ENCODE measurements at regions not wholly inside any gene's neighbourhood (a gene's known extent, or its start where the extent isn't known, plus 50 kb on each side); places are given as distances from the start of the nearest gene placed in this dataset.

DNA sequence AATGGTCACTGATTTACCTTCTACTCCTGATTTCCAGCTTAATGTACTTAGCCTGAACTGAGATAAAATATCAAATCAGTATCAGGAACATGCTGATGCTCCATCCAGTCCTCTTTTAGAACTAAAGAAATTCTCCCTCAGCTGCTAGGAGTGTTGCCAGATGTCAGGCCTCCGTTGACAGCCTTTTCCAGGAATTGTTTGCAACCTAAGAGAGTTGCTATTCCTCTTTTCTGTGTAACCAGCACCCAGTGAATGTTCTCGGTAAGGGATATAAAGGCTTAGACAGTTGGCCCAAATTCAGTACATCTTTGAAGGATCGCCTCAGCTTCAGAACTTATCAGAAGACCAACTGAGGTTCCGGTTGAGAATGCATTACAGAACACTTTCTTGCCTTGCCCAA lies 559.0 kb downstream of the PCDH17 start:
- Histone ChIP-seq H3K27me3 (replicated peaks in 2 of 5; ENCODE audit: control insufficient read depth in 4 of 5, insufficient read depth in 5 of 5, low read length in 4 of 5) (peaks cover 0 to 11% (median 0%) of the 10 kb centered on the region in 5 experiments), H3K4me1 (ENCODE audit: control extremely low read depth in 1 of 4, control insufficient read depth in 4 of 4, insufficient read depth in 4 of 4, low read length in 3 of 4) (peaks cover 0 to 6% (median 0%) of the 10 kb centered on the region in 4 experiments), H3K9me3 (ENCODE audit: control extremely low read depth in 1 of 5, control insufficient read depth in 4 of 5, insufficient read depth in 2 of 5, low read depth in 1 of 5, low read length in 4 of 5) (no peaks in the 10 kb centered on the region), H3K36me3 (ENCODE audit: control insufficient read depth in 4 of 4, insufficient read depth in 4 of 4, low read length in 3 of 4) (no peaks in the 10 kb centered on the region), H3K27ac (ENCODE audit: insufficient read depth in 1 of 2, low read depth in 1 of 2, low read length in 2 of 2, poor library complexity in 1 of 2, severe bottlenecking in 2 of 2) (no peak overlapping the region), H3K4me3 (ENCODE audit: control insufficient read depth in 1 of 7, extremely low read depth in 1 of 7, insufficient read depth in 4 of 7, low read depth in 2 of 7, low read length in 6 of 7) (no peak overlapping the region)
- DNase-seq, result no peak
- 10% methylated on average over 4 of the region's 4 CpGs for WGBS (ENCODE audit: insufficient coverage)
- ChIA-PET CTCF (no interaction called here), POLR2A (no interaction called here)

DNA sequence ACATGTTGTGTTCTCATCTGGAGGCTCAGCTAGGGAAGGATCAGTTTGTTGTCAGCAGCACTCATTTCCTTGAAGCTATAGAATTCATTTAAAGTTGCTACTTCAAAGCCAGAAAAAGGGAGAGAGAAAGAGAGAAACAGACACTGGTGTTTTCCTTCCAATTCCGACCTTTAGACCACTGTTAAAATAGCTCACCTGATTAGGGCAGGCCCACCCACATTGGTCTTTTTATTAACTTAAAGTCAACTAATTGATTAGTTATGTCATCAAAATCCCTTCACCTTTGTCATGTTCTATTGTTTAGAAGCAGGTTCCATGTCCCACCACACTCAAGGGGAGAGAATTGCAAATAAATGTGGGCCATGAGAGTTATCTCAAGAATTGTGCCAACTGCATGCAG lies 560.2 kb downstream of the PCDH17 start:
- H3K27me3 ChIP-seq (replicated peaks in 2 of 5; ENCODE audit: control insufficient read depth in 4 of 5, insufficient read depth in 5 of 5, low read length in 4 of 5), result peaks cover 0 to 11% (median 0%) of the 10 kb centered on the region in 5 experiments
- CTCF ChIA-PET, result no interaction called here
- H3K36me3 ChIP-seq (ENCODE audit: control insufficient read depth in 4 of 4, insufficient read depth in 4 of 4, low read length in 3 of 4), result no peaks in the 10 kb centered on the region
- H3K9me3 ChIP-seq (ENCODE audit: control extremely low read depth in 1 of 5, control insufficient read depth in 4 of 5, insufficient read depth in 2 of 5, low read depth in 1 of 5, low read length in 4 of 5), result no peaks in the 10 kb centered on the region
- peaks cover 0 to 6% (median 0%) of the 10 kb centered on the region in 4 experiments for H3K4me1 ChIP-seq (ENCODE audit: control extremely low read depth in 1 of 4, control insufficient read depth in 4 of 4, insufficient read depth in 4 of 4, low read length in 3 of 4)
- H3K27ac ChIP-seq (ENCODE audit: insufficient read depth in 1 of 2, low read depth in 1 of 2, low read length in 2 of 2, poor library complexity in 1 of 2, severe bottlenecking in 2 of 2), result no peak overlapping the region
- POLR2A ChIA-PET, result no interaction called here
- H3K4me3 ChIP-seq (ENCODE audit: control insufficient read depth in 1 of 7, extremely low read depth in 1 of 7, insufficient read depth in 4 of 7, low read depth in 2 of 7, low read length in 6 of 7), result no peak overlapping the region
- no peak for DNase-seq
- WGBS (ENCODE audit: insufficient coverage), result no CpG with 5 or more reads among the region's 1 CpG

DNA sequence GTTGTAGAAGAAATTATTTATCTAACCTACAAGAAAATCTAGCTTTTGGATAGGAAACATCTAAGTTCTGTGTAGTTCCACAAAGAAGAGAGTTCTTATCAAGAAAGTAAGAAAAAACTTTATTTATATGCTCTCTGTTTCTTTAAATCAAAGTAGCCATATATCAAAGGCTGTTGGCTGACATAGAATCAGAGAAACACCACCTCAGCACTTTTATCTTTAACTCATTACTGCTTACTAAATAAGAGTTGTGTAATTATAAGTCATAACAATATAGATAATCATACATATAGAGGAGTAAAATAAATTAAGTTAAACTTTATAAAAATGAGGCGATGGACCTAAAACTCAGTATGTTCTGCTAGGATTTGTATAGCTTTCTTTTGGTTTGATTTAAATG lies 570.6 kb downstream of the PCDH17 start:
- Histone ChIP-seq H3K27me3 (replicated peaks in 2 of 5; ENCODE audit: control insufficient read depth in 4 of 5, insufficient read depth in 5 of 5, low read length in 4 of 5) (peaks cover 0 to 2% (median 0%) of the 10 kb centered on the region in 5 experiments), H3K36me3 (ENCODE audit: control insufficient read depth in 4 of 4, insufficient read depth in 4 of 4, low read length in 3 of 4) (no peaks in the 10 kb centered on the region), H3K4me3 (ENCODE audit: control insufficient read depth in 1 of 7, extremely low read depth in 1 of 7, insufficient read depth in 4 of 7, low read depth in 2 of 7, low read length in 6 of 7) (no peak overlapping the region), H3K4me1 (ENCODE audit: control extremely low read depth in 1 of 4, control insufficient read depth in 4 of 4, insufficient read depth in 4 of 4, low read length in 3 of 4) (no peaks in the 10 kb centered on the region), H3K9me3 (ENCODE audit: control extremely low read depth in 1 of 5, control insufficient read depth in 4 of 5, insufficient read depth in 2 of 5, low read depth in 1 of 5, low read length in 4 of 5) (no peaks in the 10 kb centered on the region), H3K27ac (ENCODE audit: insufficient read depth in 1 of 2, low read depth in 1 of 2, low read length in 2 of 2, poor library complexity in 1 of 2, severe bottlenecking in 2 of 2) (no peak overlapping the region)
- POLR2A ChIA-PET, result no interaction called here
- CTCF ChIA-PET, result no interaction called here
- no CpG with 5 or more reads among the region's 1 CpG for WGBS (ENCODE audit: insufficient coverage)
- no peak for DNase-seq

DNA sequence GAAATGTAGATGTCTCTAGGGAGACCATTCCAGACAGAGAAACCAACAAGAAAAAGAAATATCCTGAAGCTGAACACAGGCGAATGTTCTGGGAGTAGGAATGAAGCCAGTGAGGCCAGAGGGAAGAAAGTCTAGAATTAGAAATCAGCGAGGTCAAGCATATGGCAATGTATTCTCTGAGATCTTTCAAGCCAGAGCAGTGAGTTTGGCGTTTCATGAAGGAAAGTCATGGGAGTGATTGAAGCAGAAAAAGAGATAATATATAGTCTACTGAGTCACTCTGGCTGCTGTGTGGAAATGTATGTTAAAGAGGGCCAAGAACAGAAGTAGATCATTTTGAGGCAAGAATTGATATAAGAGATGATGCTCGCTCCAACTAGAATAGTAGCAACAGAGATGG lies 576.0 kb downstream of the PCDH17 start:
- 96% methylated on average over 4 of the region's 4 CpGs for WGBS (ENCODE audit: insufficient coverage)
- POLR2A ChIA-PET, result no interaction called here
- CTCF ChIA-PET, result no interaction called here
- H3K27ac ChIP-seq (ENCODE audit: insufficient read depth in 1 of 2, low read depth in 1 of 2, low read length in 2 of 2, poor library complexity in 1 of 2, severe bottlenecking in 2 of 2), result no peak overlapping the region
- H3K4me3 ChIP-seq (ENCODE audit: control insufficient read depth in 1 of 7, extremely low read depth in 1 of 7, insufficient read depth in 4 of 7, low read depth in 2 of 7, low read length in 6 of 7), result no peak overlapping the region
- H3K36me3 ChIP-seq (ENCODE audit: control insufficient read depth in 4 of 4, insufficient read depth in 4 of 4, low read length in 3 of 4), result no peaks in the 10 kb centered on the region
- no peak for DNase-seq
- H3K27me3 ChIP-seq (replicated peaks in 2 of 5; ENCODE audit: control insufficient read depth in 4 of 5, insufficient read depth in 5 of 5, low read length in 4 of 5), result no peaks in the 10 kb centered on the region
- H3K9me3 ChIP-seq (ENCODE audit: control extremely low read depth in 1 of 5, control insufficient read depth in 4 of 5, insufficient read depth in 2 of 5, low read depth in 1 of 5, low read length in 4 of 5), result no peaks in the 10 kb centered on the region
- no peaks in the 10 kb centered on the region for H3K4me1 ChIP-seq (ENCODE audit: control extremely low read depth in 1 of 4, control insufficient read depth in 4 of 4, insufficient read depth in 4 of 4, low read length in 3 of 4)

DNA sequence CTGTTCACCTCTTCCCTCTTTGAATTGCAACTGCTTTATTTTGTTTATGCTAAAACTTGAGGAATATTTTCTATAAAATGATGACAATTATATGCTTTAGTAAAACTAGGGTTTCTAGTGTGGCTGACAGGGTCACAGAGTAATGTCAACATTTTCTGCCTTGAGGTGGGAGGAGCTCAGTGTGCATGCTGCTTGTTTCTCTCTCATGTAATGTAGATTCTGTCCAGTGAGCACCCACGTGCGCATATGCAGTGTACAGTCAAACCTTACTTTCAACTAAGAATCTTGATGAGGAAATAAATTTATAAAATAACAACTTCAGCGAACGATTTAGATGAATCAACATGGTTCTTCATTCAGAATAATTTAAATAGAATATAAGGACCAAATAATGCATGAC lies 603.9 kb downstream of the PCDH17 start:
- DNase-seq, result no peak
- WGBS (ENCODE audit: insufficient coverage), result no CpG with 5 or more reads among the region's 4 CpGs
- POLR2A ChIA-PET, result no interaction called here
- Histone ChIP-seq H3K9me3 (ENCODE audit: control extremely low read depth in 1 of 5, control insufficient read depth in 4 of 5, insufficient read depth in 2 of 5, low read depth in 1 of 5, low read length in 4 of 5) (peaks cover 0 to 8% (median 0%) of the 10 kb centered on the region in 5 experiments), H3K4me3 (ENCODE audit: control insufficient read depth in 1 of 7, extremely low read depth in 1 of 7, insufficient read depth in 4 of 7, low read depth in 2 of 7, low read length in 6 of 7) (no peak overlapping the region), H3K36me3 (ENCODE audit: control insufficient read depth in 4 of 4, insufficient read depth in 4 of 4, low read length in 3 of 4) (no peaks in the 10 kb centered on the region), H3K27ac (ENCODE audit: insufficient read depth in 1 of 2, low read depth in 1 of 2, low read length in 2 of 2, poor library complexity in 1 of 2, severe bottlenecking in 2 of 2) (no peak overlapping the region), H3K27me3 (replicated peaks in 2 of 5; ENCODE audit: control insufficient read depth in 4 of 5, insufficient read depth in 5 of 5, low read length in 4 of 5) (no peaks in the 10 kb centered on the region), H3K4me1 (ENCODE audit: control extremely low read depth in 1 of 4, control insufficient read depth in 4 of 4, insufficient read depth in 4 of 4, low read length in 3 of 4) (no peaks in the 10 kb centered on the region)
- CTCF ChIA-PET, result no interaction called here

DNA sequence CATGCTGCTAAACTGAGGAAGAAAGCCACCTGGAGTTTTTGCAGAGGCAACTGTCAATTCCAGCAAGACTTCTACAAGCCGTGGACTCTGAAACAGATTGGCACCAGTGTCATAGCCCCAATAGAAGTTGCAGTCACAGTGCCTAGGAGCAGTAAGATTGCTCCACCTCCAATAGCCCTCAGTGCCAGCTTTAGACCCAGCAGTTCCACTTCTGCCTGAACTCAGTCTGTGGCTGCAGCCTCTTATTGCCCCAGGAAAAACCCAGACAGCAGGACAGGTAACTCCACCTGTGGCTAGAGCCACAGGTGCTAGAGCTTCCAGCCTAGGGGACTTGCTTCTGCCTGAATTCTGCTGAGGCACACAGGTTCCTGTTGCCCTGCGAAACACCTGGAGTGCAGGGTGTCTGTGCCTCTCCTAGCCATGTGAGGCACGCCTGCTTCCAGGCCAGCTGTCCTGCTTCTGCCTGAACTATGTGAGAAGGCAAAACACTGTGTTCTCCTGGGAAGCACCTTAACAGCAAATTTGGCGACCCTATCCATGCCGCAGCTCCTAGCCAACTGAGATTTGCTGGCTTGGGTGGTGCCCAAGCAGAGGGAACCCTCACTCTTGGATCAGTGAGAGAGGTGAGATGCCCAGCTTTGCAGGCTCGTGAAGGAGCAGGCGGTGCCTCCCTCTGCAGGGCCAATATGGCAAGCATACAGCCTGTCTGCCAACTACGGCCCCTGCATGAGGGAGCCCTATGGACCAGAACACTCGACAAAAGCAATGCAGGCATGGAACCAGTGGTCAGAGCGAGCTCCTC lies 607.6 kb downstream of the PCDH17 start:
- DNase-seq, result no peak
- Histone ChIP-seq H3K9me3 (ENCODE audit: control extremely low read depth in 1 of 5, control insufficient read depth in 4 of 5, insufficient read depth in 2 of 5, low read depth in 1 of 5, low read length in 4 of 5) (peaks cover 0 to 8% (median 0%) of the 10 kb centered on the region in 5 experiments), H3K27ac (ENCODE audit: insufficient read depth in 1 of 2, low read depth in 1 of 2, low read length in 2 of 2, poor library complexity in 1 of 2, severe bottlenecking in 2 of 2) (no peak overlapping the region), H3K4me1 (ENCODE audit: control extremely low read depth in 1 of 4, control insufficient read depth in 4 of 4, insufficient read depth in 4 of 4, low read length in 3 of 4) (no peaks in the 10 kb centered on the region), H3K36me3 (ENCODE audit: control insufficient read depth in 4 of 4, insufficient read depth in 4 of 4, low read length in 3 of 4) (no peaks in the 10 kb centered on the region), H3K27me3 (replicated peaks in 2 of 5; ENCODE audit: control insufficient read depth in 4 of 5, insufficient read depth in 5 of 5, low read length in 4 of 5) (no peaks in the 10 kb centered on the region), H3K4me3 (ENCODE audit: control insufficient read depth in 1 of 7, extremely low read depth in 1 of 7, insufficient read depth in 4 of 7, low read depth in 2 of 7, low read length in 6 of 7) (no peak overlapping the region)
- ChIA-PET POLR2A (no interaction called here), CTCF (no interaction called here)
- 96% methylated on average over 9 of the region's 10 CpGs for WGBS (ENCODE audit: insufficient coverage)

DNA sequence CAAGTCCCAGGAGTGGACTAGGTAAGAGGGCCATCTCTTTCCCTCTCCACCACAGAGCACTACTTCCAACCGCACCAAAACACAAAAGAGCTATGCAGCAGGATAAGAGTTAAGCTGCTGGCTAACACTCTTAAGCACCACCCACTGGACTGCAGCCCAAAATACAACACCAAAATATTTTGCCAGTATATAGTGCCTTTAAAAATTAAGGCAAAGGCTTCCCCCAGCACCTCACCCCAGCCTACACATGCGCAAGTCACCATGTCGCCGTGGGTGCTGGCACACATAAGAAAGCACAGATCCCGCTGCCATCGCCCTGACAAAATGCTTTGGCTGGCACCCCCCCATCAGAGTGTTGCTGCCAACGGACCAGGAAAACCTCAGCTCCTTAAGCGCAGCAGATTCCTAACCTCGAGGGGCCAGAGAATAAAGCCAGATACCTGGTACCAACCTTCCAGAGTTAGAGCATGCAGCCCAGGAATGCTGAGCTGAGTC lies 608.3 kb downstream of the PCDH17 start:
- Histone ChIP-seq H3K36me3 (ENCODE audit: control insufficient read depth in 4 of 4, insufficient read depth in 4 of 4, low read length in 3 of 4) (no peaks in the 10 kb centered on the region), H3K4me1 (ENCODE audit: control extremely low read depth in 1 of 4, control insufficient read depth in 4 of 4, insufficient read depth in 4 of 4, low read length in 3 of 4) (no peaks in the 10 kb centered on the region), H3K4me3 (ENCODE audit: control insufficient read depth in 1 of 7, extremely low read depth in 1 of 7, insufficient read depth in 4 of 7, low read depth in 2 of 7, low read length in 6 of 7) (no peak overlapping the region), H3K27ac (ENCODE audit: insufficient read depth in 1 of 2, low read depth in 1 of 2, low read length in 2 of 2, poor library complexity in 1 of 2, severe bottlenecking in 2 of 2) (no peak overlapping the region), H3K27me3 (replicated peaks in 2 of 5; ENCODE audit: control insufficient read depth in 4 of 5, insufficient read depth in 5 of 5, low read length in 4 of 5) (no peaks in the 10 kb centered on the region), H3K9me3 (ENCODE audit: control extremely low read depth in 1 of 5, control insufficient read depth in 4 of 5, insufficient read depth in 2 of 5, low read depth in 1 of 5, low read length in 4 of 5) (peaks cover 0 to 8% (median 0%) of the 10 kb centered on the region in 5 experiments)
- WGBS (ENCODE audit: insufficient coverage), result 92% methylated on average over 8 of the region's 9 CpGs
- POLR2A ChIA-PET, result no interaction called here
- DNase-seq, result no peak
- CTCF ChIA-PET, result no interaction called here
